Endodermal cell (in vitro differentiated cells): ENCODE measurements at regions not wholly inside any gene's neighbourhood (a gene's known extent, or its start where the extent isn't known, plus 50 kb on each side); places are given as distances from the start of the nearest gene placed in this dataset.

ENCODE experiments used
- DNase-seq: peaks from one replicate; pipeline ENCODE4 v3.0.0-alpha.2; 2017
- H3K27ac ChIP-seq: 2 replicates; pipeline ENCODE4 v1.5.1; 2013; ENCODE audit warnings: mild to moderate bottlenecking, low read depth, low read length, moderate library complexity
- H3K27me3 ChIP-seq: 2 replicates; pipeline ENCODE4 v1.6.1; 2013; ENCODE audit warnings: mild to moderate bottlenecking, low read length, moderate library complexity; ENCODE audit not compliant: insufficient read depth, control insufficient read depth, poor library complexity, severe bottlenecking
- H3K36me3 ChIP-seq: 2 replicates; pipeline ENCODE4 v1.7.0; 2013; ENCODE audit warnings: mild to moderate bottlenecking, low read length, moderate library complexity; ENCODE audit not compliant: control insufficient read depth, insufficient read depth
- H3K4me1 ChIP-seq: one replicate; pipeline ENCODE4 v1.7.0; 2013; ENCODE audit warnings: low read length; ENCODE audit not compliant: control insufficient read depth, insufficient read depth
- H3K4me3 ChIP-seq: 2 replicates; pipeline ENCODE4 v1.5.1; 2013; ENCODE audit warnings: mild to moderate bottlenecking, low read length, moderate library complexity
- H3K9ac ChIP-seq: 2 replicates; pipeline ENCODE4 v1.6.1; 2013; ENCODE audit warnings: mild to moderate bottlenecking, low read length, moderate library complexity; ENCODE audit not compliant: poor library complexity, severe bottlenecking; ENCODE audit errors: extremely low read depth
- H3K9me3 ChIP-seq: 2 replicates; pipeline ENCODE4 v1.6.1; 2013; ENCODE audit warnings: mild to moderate bottlenecking, low read length, moderate library complexity; ENCODE audit not compliant: control insufficient read depth
- H3K27ac Mint-ChIP-seq: 2 replicates; pipeline ENCODE4 v1.8.0; 2020; ENCODE audit warnings: mixed read lengths
- H3K27me3 Mint-ChIP-seq: 2 replicates; pipeline ENCODE4 v1.8.0; 2021; ENCODE audit warnings: mild to moderate bottlenecking, mixed read lengths; ENCODE audit not compliant: insufficient read depth
- H3K36me3 Mint-ChIP-seq: 2 replicates; pipeline ENCODE4 v1.8.0; 2020; ENCODE audit warnings: low read depth, mixed read lengths
- H3K4me1 Mint-ChIP-seq: 2 replicates; pipeline ENCODE4 v1.8.0; 2020; ENCODE audit warnings: mixed read lengths
- H3K4me3 Mint-ChIP-seq: 2 replicates; pipeline ENCODE4 v1.8.0; 2020; ENCODE audit warnings: mild to moderate bottlenecking, moderate library complexity, mixed read lengths
- H3K9me3 Mint-ChIP-seq: 2 replicates; pipeline ENCODE4 v1.8.0; 2020; ENCODE audit warnings: mild to moderate bottlenecking, mixed read lengths
- WGBS, 2 experiments: methylation state at CpG; one replicate each; pipeline versions ENCODE4 v1.1.5 to v1.1.7; 2013; ENCODE audit warnings: missing lambda C conversion rate in 2 of 2, mixed read lengths in 1 of 2; ENCODE audit not compliant: insufficient coverage in 1 of 2, insufficient read length in 1 of 2; 5-methylcytosine and 5-hydroxymethylcytosine counted together
- TF ChIP-seq, protein P1 (sequence below): fragments of 200-600 bp; sonication (generic); conservative IDR thresholded peaks from 2 replicates; pipeline ENCODE4 v1.5.0; 2021; ENCODE audit warnings: antibody characterized with exemption, mild to moderate bottlenecking

DNA sequence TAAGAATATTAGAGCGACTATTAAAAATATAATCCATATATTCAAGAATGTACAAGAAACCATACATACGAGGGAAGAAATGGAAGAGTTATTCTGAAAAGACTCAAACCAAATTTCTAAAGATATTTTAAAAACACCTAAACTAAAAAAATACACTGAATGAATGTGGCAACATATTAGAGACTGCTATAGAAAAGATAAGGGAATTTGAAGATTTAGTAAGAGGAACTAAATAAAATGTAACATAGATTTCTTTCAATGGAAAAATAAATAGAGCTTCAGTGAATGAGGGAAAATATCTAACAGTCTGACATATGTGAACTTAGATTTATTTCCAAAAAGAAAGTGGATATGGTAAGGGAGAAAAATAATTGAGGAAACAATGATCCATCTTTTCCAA is 194.9 kb upstream of the STXBP5 start:
- no peak overlapping the region for H3K4me3 ChIP-seq
- no peaks in the 10 kb centered on the region for H3K27me3 Mint-ChIP-seq
- no peaks in the 10 kb centered on the region for H3K4me1 ChIP-seq
- DNase-seq, result no peak
- H3K9me3 ChIP-seq, result peaks cover 11% of the 10 kb centered on the region
- no peak overlapping the region for H3K9ac ChIP-seq
- no peak overlapping the region for H3K27ac ChIP-seq
- H3K4me1 Mint-ChIP-seq, result no peaks in the 10 kb centered on the region
- no peaks in the 10 kb centered on the region for H3K27me3 ChIP-seq
- H3K4me3 Mint-ChIP-seq, result no peak overlapping the region
- H3K36me3 ChIP-seq, result no peaks in the 10 kb centered on the region
- TF ChIP-seq, protein P1, sequence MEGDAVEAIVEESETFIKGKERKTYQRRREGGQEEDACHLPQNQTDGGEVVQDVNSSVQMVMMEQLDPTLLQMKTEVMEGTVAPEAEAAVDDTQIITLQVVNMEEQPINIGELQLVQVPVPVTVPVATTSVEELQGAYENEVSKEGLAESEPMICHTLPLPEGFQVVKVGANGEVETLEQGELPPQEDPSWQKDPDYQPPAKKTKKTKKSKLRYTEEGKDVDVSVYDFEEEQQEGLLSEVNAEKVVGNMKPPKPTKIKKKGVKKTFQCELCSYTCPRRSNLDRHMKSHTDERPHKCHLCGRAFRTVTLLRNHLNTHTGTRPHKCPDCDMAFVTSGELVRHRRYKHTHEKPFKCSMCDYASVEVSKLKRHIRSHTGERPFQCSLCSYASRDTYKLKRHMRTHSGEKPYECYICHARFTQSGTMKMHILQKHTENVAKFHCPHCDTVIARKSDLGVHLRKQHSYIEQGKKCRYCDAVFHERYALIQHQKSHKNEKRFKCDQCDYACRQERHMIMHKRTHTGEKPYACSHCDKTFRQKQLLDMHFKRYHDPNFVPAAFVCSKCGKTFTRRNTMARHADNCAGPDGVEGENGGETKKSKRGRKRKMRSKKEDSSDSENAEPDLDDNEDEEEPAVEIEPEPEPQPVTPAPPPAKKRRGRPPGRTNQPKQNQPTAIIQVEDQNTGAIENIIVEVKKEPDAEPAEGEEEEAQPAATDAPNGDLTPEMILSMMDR, result no peak
- WGBS, 2 experiments, result 100% methylated on average over 1 of the region's 2 CpGs; no CpG with 5 or more reads in 1 of the 2 experiments
- H3K27ac Mint-ChIP-seq, result no peak overlapping the region
- peaks cover 5% of the 10 kb centered on the region for H3K36me3 Mint-ChIP-seq
- H3K9me3 Mint-ChIP-seq, result peaks cover 14% of the 10 kb centered on the region

DNA sequence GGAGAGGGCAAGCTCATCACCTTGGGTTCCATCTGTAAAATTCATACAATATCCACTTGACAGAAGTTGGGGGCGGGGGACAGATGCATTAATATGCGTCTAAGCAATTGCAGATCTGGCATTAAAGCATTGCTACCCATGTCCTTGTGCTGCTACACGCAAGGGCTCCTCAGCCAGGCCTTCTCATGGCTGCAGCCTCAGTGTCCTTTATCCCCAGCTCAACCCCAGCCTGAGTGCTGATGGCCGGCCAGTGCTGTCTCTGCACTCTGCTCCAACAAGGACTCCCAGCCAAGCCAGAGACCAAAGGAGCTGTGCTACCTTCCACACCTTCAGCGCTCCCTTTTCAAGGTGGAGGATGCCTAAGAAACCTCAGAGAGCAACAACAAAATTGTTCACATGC is 188.5 kb upstream of the STXBP5 start:
- H3K9me3 Mint-ChIP-seq, result no peaks in the 10 kb centered on the region
- Histone ChIP-seq H3K36me3 (no peaks in the 10 kb centered on the region), H3K27me3 (no peaks in the 10 kb centered on the region), H3K4me1 (no peaks in the 10 kb centered on the region), H3K9ac (no peak overlapping the region), H3K9me3 (no peaks in the 10 kb centered on the region), H3K4me3 (no peak overlapping the region), H3K27ac (no peak overlapping the region)
- TF ChIP-seq, protein P1, result no peak
- no peaks in the 10 kb centered on the region for H3K36me3 Mint-ChIP-seq
- H3K4me3 Mint-ChIP-seq, result no peak overlapping the region
- no peaks in the 10 kb centered on the region for H3K27me3 Mint-ChIP-seq
- H3K27ac Mint-ChIP-seq, result no peak overlapping the region
- DNase-seq, result no peak
- H3K4me1 Mint-ChIP-seq, result no peaks in the 10 kb centered on the region
- WGBS, 2 experiments, result 96% methylated on average over 3 to 5 of the region's 5 CpGs

DNA sequence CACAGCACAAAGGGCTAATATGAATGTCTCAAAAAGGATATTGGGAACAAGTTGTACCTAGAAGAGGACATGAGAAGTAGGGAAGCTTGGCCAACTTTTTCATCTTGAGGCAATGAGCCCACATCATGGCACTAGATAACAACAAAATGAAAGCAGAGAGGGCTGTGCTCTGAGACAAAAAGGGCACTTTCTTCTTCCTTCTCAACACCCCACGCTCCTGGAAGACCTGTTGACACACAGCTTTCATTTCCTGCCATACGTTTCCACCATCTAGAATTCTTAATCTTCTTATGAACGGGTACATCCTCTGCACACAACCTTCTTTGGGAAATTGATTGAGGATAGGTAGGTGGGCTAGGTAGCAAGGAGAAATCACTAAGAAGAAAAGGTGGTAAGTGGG is 187.8 kb upstream of the STXBP5 start:
- no peak overlapping the region for H3K4me3 Mint-ChIP-seq
- TF ChIP-seq, protein P1, result no peak
- no peak for DNase-seq
- H3K36me3 ChIP-seq, result no peaks in the 10 kb centered on the region
- no peaks in the 10 kb centered on the region for H3K9me3 Mint-ChIP-seq
- H3K27ac Mint-ChIP-seq, result no peak overlapping the region
- no peaks in the 10 kb centered on the region for H3K27me3 ChIP-seq
- H3K4me1 ChIP-seq, result no peaks in the 10 kb centered on the region
- 88% methylated on average over 3 of the region's 3 CpGs; no CpG with 5 or more reads in 1 of the 2 experiments for WGBS, 2 experiments
- no peak overlapping the region for H3K4me3 ChIP-seq
- H3K9ac ChIP-seq, result no peak overlapping the region
- no peak overlapping the region for H3K27ac ChIP-seq
- no peaks in the 10 kb centered on the region for H3K27me3 Mint-ChIP-seq
- no peaks in the 10 kb centered on the region for H3K36me3 Mint-ChIP-seq
- H3K4me1 Mint-ChIP-seq, result no peaks in the 10 kb centered on the region
- no peaks in the 10 kb centered on the region for H3K9me3 ChIP-seq
